Stimulated activated naive CD4-positive, alpha-beta T cell (primary cell): ENCODE measurements at regions not wholly inside any gene's neighbourhood (a gene's known extent, or its start where the extent isn't known, plus 50 kb on each side); places are given as distances from the start of the nearest gene placed in this dataset.

ENCODE experiments used
- DNase-seq, 6 experiments: peaks; one replicate each; lab custom pipeline; 2025; lab: John Stamatoyannopoulos, UW

- no peak for DNase-seq
These were observed 821.1 kb upstream of the FOXG1 start for GRCh38 chr14:27945512-27945911.

GRCh38 chr14:27958757-27959156, 807.8 kb upstream of the FOXG1 start:
- no peak for DNase-seq

- no peak for DNase-seq
These were observed 770.9 kb upstream of the FOXG1 start for GRCh38 chr14:27995691-27996090.

GRCh38 chr14:28001002-28001401, 765.6 kb upstream of the FOXG1 start:
- DNase-seq = no peak

- DNase-seq = no peak
These were observed 753.8 kb upstream of the FOXG1 start for GRCh38 chr14:28012629-28013415.

GRCh38 chr14:28020112-28020511, 746.5 kb upstream of the FOXG1 start:
- no peak for DNase-seq

- DNase-seq = no peak
These were observed 742.7 kb upstream of the FOXG1 start for GRCh38 chr14:28023853-28024252.

GRCh38 chr14:28052251-28052650, 714.3 kb upstream of the FOXG1 start:
- no peak for DNase-seq

GRCh38 chr14:28055008-28055407, 711.6 kb upstream of the FOXG1 start:
- DNase-seq = no peak

- DNase-seq = no peak
These were observed 709.0 kb upstream of the FOXG1 start for GRCh38 chr14:28057359-28058296.

- no peak for DNase-seq
These were observed 707.3 kb upstream of the FOXG1 start for GRCh38 chr14:28059254-28059653.

GRCh38 chr14:28061006-28061405, 705.6 kb upstream of the FOXG1 start:
- no peak for DNase-seq

GRCh38 chr14:28077021-28077420, 689.6 kb upstream of the FOXG1 start:
- no peak for DNase-seq

GRCh38 chr14:28083389-28083788, 683.2 kb upstream of the FOXG1 start:
- DNase-seq = no peak

GRCh38 chr14:28088125-28088524, 678.5 kb upstream of the FOXG1 start:
- DNase-seq = no peak

GRCh38 chr14:28097585-28097984, 669.0 kb upstream of the FOXG1 start:
- no peak for DNase-seq

- no peak for DNase-seq
These were observed 667.7 kb upstream of the FOXG1 start for GRCh38 chr14:28098856-28099255.

- no peak for DNase-seq
These were observed 664.6 kb upstream of the FOXG1 start for GRCh38 chr14:28102001-28102400.

- DNase-seq = no peak
These were observed 663.8 kb upstream of the FOXG1 start for GRCh38 chr14:28102814-28103213.

GRCh38 chr14:28113311-28113710, 653.3 kb upstream of the FOXG1 start:
- DNase-seq = no peak

- no peak for DNase-seq
These were observed 649.9 kb upstream of the FOXG1 start for GRCh38 chr14:28116716-28117115.

GRCh38 chr14:28119849-28120248, 646.7 kb upstream of the FOXG1 start:
- DNase-seq = no peak

- DNase-seq = no peak
These were observed 646.2 kb upstream of the FOXG1 start for GRCh38 chr14:28120391-28120790.
